Body of pancreas (tissue), 4 donors: ENCODE measurements at regions not wholly inside any gene's neighbourhood (a gene's known extent, or its start where the extent isn't known, plus 50 kb on each side); places are given as distances from the start of the nearest gene placed in this dataset.
"Not testable (repeated sequence)": the region's sequence is repeated elsewhere in the genome, so short reads cannot be mapped to it uniquely, and the experiment has no call there.

Source experiments
- ATAC-seq: fragments of 150-250 bp; one replicate; pipeline ENCODE4 v1.9.1; 2016
- DNase-seq, 4 donors: peaks; one replicate each; pipeline ENCODE4 v3.0.0-alpha.2; 2019
- H3K27ac ChIP-seq, 4 donors: fragments of 200-600 bp; sonication (generic); 1 replicate in 3 of 4; 2 replicates in 1 of 4; pipeline versions ENCODE4 v1.5.1 to v1.6.1; 2016 to 2019; ENCODE audit warnings: mild to moderate bottlenecking in 1 of 4, mixed read lengths in 1 of 4, moderate library complexity in 1 of 4
- H3K27me3 ChIP-seq, 2 donors: fragments of 200-600 bp; sonication (generic); one replicate each; pipeline ENCODE4 v1.6.0; 2016; ENCODE audit warnings: mild to moderate bottlenecking in 1 of 2
- H3K36me3 ChIP-seq, 2 donors: fragments of 200-600 bp; sonication (generic); replicated peaks in 1 of 2; 2 replicates each; pipeline ENCODE4 v1.5.1; 2016; ENCODE audit warnings: low read depth in 2 of 2; ENCODE audit not compliant: insufficient read depth in 1 of 2
- H3K4me1 ChIP-seq: fragments of 200-600 bp; sonication (generic); one replicate; pipeline ENCODE4 v1.6.0; 2016
- H3K4me3 ChIP-seq, 2 donors: fragments of 200-600 bp; sonication (generic); 1 replicate in 1 of 2; 2 replicates in 1 of 2; pipeline ENCODE4 v1.5.1; 2016 to 2019
- H3K9me3 ChIP-seq, 3 donors: fragments of 200-600 bp; sonication (generic); 1 replicate in 2 of 3; 2 replicates in 1 of 3; pipeline ENCODE4 v1.5.1; 2016
- POLR2A ChIP-seq, 3 donors: fragments of 450-650 bp; IDR thresholded peaks; one replicate each; pipeline ENCODE4 v1.6.1; 2016; ENCODE audit warnings: antibody characterized with exemption in 3 of 3, mild to moderate bottlenecking in 2 of 3
- WGBS, 2 donors: methylation state at CpG; one replicate each; pipeline ENCODE4 v1.1.5; 2017; 5-methylcytosine and 5-hydroxymethylcytosine counted together
- intact Hi-C: fragments of 100-400 bp; cut with DNase I; formaldehyde crosslinking; loops from one replicate; pipeline ENCODE4 v1.15.1; 2023
- TF ChIP-seq, protein P1 (sequence below), 7 experiments: fragments of 450-650 bp in 4 of 7; fragments of 200-600 bp in 3 of 7; sonication (generic) in 3 of 7; IDR thresholded peaks; one replicate each; pipeline ENCODE4 v1.5.1; 2016 to 2019; ENCODE audit warnings: antibody characterized with exemption in 7 of 7

DNA sequence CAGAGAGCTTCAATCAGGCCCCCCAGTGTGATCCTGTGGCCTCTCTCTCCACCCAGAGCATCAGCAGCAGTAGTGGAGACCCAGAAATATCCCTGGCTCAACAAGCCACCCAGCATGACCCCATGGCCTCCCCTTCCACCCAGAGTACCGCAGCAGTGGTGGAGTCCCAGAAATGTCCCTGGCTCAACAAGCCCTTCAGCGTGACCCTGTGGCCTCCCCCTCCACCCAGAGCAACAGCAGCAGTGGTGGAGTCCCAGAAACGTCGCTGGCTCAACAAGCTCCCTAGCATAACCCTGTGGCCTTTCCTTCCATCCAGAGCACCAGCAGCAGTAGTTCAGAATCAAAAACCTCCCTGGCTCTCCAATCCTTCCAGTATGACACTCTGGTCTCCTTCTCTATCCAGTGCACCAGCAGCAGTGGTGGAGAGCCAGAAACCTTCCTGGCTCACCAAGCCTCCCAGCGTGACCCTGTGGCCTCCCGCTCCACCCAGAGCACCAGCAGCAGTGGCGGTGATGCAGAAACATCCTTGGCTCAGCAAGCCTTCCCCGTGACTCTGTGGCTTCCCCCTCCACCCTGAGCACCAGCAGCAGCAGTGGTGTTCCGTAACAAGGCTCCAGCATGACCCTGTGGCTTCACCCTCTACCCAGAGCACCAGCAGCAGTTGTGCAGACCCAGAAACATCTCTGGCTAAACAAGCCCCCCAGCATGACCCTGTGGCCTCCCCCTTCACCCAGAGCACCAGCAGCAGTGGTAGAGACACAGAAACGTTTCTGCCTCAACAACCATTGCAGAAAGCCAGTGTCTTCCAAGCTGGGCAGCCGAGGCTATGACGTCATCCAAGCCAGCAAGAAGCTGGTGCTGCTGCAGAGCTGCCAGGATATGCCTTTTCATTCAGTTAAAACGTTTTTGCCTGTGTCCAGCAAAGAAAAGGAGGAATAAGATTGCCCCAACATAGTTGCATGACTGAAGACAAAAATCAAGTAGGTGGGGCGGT, 61.3 kb upstream of the TAMM41 start:
- intact Hi-C loops: no loop called here
- Histone ChIP-seq H3K27me3 (no peaks in the 10 kb centered on the region), H3K36me3 (no peaks in the 10 kb centered on the region), H3K9me3 (no peaks in the 10 kb centered on the region), H3K4me1 (peaks cover 8% of the 10 kb centered on the region), H3K27ac (no peak overlapping the region), H3K4me3 (no peak overlapping the region)
- ATAC-seq: no peak
- WGBS, 2 donors: 52 to 55% methylated on average over 13 to 14 of the region's 14 CpGs
- no peak for DNase-seq
- TF ChIP-seq, protein P1, sequence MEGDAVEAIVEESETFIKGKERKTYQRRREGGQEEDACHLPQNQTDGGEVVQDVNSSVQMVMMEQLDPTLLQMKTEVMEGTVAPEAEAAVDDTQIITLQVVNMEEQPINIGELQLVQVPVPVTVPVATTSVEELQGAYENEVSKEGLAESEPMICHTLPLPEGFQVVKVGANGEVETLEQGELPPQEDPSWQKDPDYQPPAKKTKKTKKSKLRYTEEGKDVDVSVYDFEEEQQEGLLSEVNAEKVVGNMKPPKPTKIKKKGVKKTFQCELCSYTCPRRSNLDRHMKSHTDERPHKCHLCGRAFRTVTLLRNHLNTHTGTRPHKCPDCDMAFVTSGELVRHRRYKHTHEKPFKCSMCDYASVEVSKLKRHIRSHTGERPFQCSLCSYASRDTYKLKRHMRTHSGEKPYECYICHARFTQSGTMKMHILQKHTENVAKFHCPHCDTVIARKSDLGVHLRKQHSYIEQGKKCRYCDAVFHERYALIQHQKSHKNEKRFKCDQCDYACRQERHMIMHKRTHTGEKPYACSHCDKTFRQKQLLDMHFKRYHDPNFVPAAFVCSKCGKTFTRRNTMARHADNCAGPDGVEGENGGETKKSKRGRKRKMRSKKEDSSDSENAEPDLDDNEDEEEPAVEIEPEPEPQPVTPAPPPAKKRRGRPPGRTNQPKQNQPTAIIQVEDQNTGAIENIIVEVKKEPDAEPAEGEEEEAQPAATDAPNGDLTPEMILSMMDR (IDR thresholded peaks at IDR 0.05): no peak
- TF ChIP-seq POLR2A (IDR thresholded peaks at IDR 0.05): no peak

DNA sequence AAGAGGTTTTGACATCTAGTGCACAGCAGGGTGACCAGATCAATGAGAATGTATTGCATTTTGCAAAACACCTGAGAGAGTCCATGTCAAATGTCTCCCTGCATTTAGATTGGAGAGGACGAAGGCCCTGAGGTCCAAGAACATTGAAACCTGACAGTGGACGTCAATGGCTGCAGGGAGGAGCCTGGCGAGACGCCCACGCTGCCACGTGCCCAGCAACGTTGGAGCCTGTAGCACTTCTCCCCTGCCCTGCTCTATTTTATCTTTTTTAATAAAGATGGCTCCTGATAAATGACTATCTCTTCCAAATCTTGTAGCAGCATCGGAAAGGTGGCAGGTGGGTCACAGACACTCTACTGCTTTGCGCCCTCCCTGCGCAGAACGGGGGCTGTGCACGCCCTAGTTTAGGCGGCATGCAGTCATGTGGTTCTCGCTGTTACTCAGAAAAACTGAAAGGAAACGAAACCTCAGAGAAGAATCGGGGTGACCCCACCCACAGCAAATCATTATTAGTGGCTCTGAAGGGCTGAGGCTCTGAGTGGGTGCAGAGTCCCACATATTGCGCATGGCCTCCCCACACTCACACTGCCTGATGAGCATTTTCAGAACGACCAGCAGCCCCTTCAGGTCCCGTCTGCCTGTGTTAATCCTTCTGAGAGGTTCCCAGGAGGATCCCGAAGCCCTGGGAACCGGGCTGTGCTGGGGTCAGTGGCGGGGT, 62.5 kb upstream of the TAMM41 start:
- ATAC-seq (no peak), DNase-seq (no peak)
- TF ChIP-seq, protein P1 (IDR thresholded peaks at IDR 0.05): no peak
- TF ChIP-seq POLR2A (IDR thresholded peaks at IDR 0.05): no peak
- no peak overlapping the region for H3K27ac ChIP-seq
- H3K27me3 ChIP-seq: no peaks in the 10 kb centered on the region
- H3K9me3 ChIP-seq: no peaks in the 10 kb centered on the region
- H3K4me1 ChIP-seq: peaks cover 8% of the 10 kb centered on the region
- H3K36me3 ChIP-seq: no peaks in the 10 kb centered on the region
- intact Hi-C loops: no loop called here
- H3K4me3 ChIP-seq: no peak overlapping the region
- 62 to 76% methylated on average over 16 to 22 of the region's 22 CpGs for WGBS, 2 donors

DNA sequence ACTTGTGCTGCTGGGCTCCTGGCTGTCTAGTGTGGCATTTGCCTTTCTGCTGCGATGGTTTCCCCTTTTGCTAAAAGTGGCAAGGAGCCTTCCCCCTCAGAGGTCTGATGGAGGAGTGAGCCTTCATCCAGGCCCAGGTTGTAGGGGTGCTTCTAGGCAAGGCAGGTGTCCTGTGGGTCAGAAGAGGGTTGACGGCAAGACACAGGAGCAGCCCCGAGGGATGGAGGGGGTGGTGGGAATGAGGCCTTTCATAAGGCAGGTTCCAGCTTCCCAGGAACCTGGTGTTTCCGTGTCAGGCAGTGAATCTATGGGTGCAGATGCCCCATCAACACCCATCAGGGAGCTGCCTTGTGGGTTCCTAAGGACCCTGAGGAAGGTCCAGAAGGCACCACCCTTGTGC, 63.0 kb upstream of the TAMM41 start:
- intact Hi-C loops: no loop called here
- Histone ChIP-seq H3K27ac (no peak overlapping the region), H3K4me1 (peaks cover 8% of the 10 kb centered on the region), H3K36me3 (no peaks in the 10 kb centered on the region), H3K27me3 (no peaks in the 10 kb centered on the region), H3K9me3 (no peaks in the 10 kb centered on the region), H3K4me3 (no peak overlapping the region)
- ATAC-seq (no peak), DNase-seq (no peak)
- WGBS, 2 donors: 81% methylated on average over 4 of the region's 4 CpGs
- TF ChIP-seq POLR2A (IDR thresholded peaks at IDR 0.05): no peak
- TF ChIP-seq, protein P1 (IDR thresholded peaks at IDR 0.05): no peak

GRCh38 chr3:11910216-11910930, 63.7 kb upstream of the TAMM41 start:
- H3K27me3 ChIP-seq, H3K9me3 ChIP-seq, DNase-seq, intact Hi-C loops, H3K27ac ChIP-seq, H3K36me3 ChIP-seq, ATAC-seq, H3K4me3 ChIP-seq, H3K4me1 ChIP-seq: not testable (repeated sequence)
- 80 to 84% methylated on average over 5 of the region's 5 CpGs for WGBS, 2 donors
